KMS-11 (cell line): ENCODE measurements at regions not wholly inside any gene's neighbourhood (a gene's known extent, or its start where the extent isn't known, plus 50 kb on each side); places are given as distances from the start of the nearest gene placed in this dataset.
"Not testable (repeated sequence)": the region's sequence is repeated elsewhere in the genome, so short reads cannot be mapped to it uniquely, and the experiment has no call there.

Experiments
- H2AFZ ChIP-seq: fragments of 200-600 bp; sonication (generic); 2 replicates; pipeline ENCODE4 v1.6.1; 2016; ENCODE audit warnings: antibody characterized with exemption, mixed run types, low read depth
- H3K27ac ChIP-seq: fragments of 200-600 bp; sonication (generic); 2 replicates; pipeline ENCODE4 v1.6.1; 2016; ENCODE audit warnings: mild to moderate bottlenecking, mixed run types
- H3K27me3 ChIP-seq: fragments of 200-600 bp; sonication (generic); 2 replicates; pipeline ENCODE4 v1.6.1; 2017; ENCODE audit warnings: mild to moderate bottlenecking, low read depth, mixed run types, moderate library complexity; ENCODE audit not compliant: insufficient read depth
- H3K36me3 ChIP-seq: fragments of 200-600 bp; sonication (generic); 2 replicates; pipeline ENCODE4 v1.6.1; 2017; ENCODE audit warnings: mild to moderate bottlenecking, mixed run types; ENCODE audit not compliant: insufficient read depth
- H3K4me1 ChIP-seq: fragments of 200-600 bp; sonication (generic); 2 replicates; pipeline ENCODE4 v1.6.1; 2016; ENCODE audit warnings: mild to moderate bottlenecking, low read depth, mixed run types; ENCODE audit not compliant: poor library complexity, severe bottlenecking
- H3K4me2 ChIP-seq: fragments of 200-600 bp; sonication (generic); 2 replicates; pipeline ENCODE4 v1.7.0; 2016; ENCODE audit warnings: mild to moderate bottlenecking, mixed run types
- H3K4me3 ChIP-seq: fragments of 200-600 bp; sonication (generic); IDR thresholded peaks from 2 replicates; pipeline ENCODE4 v1.6.1; 2017; ENCODE audit warnings: low read depth, low read length, mixed read lengths; ENCODE audit not compliant: insufficient read depth
- H3K79me2 ChIP-seq: fragments of 200-600 bp; sonication (generic); 2 replicates; pipeline ENCODE4 v1.6.1; 2016; ENCODE audit warnings: low read depth, mixed run types; ENCODE audit not compliant: insufficient read depth
- H3K9ac ChIP-seq: fragments of 200-600 bp; sonication (generic); 2 replicates; pipeline ENCODE4 v1.6.1; 2016; ENCODE audit warnings: mild to moderate bottlenecking, mixed run types
- H4K20me1 ChIP-seq: fragments of 200-600 bp; sonication (generic); 2 replicates; pipeline ENCODE4 v1.6.1; 2016; ENCODE audit warnings: mild to moderate bottlenecking, mixed run types; ENCODE audit not compliant: insufficient read depth
- TF ChIP-seq, protein P1 (sequence below): fragments of 200-600 bp; sonication (generic); conservative IDR thresholded peaks from 2 replicates; pipeline ENCODE4 v1.6.1; 2017; ENCODE audit warnings: low read depth, mild to moderate bottlenecking, antibody characterized with exemption, low read length, moderate library complexity, mixed read lengths

DNA sequence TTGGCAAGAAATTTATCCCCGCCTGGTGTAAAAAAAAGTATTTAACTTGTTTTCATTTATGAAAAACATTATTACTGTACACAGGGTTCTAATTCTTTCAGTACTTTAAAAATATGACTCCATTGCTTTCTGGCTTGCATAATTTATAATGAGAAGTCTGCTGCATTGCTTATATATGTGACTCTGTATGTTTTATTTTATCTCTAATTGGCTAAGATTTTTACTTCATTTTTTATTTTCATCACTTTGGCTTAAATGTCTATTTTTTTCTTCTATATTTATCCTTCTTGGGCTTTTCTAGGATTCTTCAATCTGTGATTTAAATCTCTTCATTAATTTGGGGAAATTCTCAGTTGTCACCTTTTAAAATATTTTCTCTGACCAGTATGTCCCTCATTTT, 636.6 kb upstream of the NR2F2 start:
- no peaks in the 10 kb centered on the region for H4K20me1 ChIP-seq
- no peak overlapping the region for H3K4me2 ChIP-seq
- H3K27ac ChIP-seq, result no peak overlapping the region
- no peak overlapping the region for H3K9ac ChIP-seq
- H3K4me3 ChIP-seq, result no peak overlapping the region
- H3K4me1 ChIP-seq, result peaks cover 37% of the 10 kb centered on the region
- H3K79me2 ChIP-seq, result no peaks in the 10 kb centered on the region
- TF ChIP-seq, protein P1, sequence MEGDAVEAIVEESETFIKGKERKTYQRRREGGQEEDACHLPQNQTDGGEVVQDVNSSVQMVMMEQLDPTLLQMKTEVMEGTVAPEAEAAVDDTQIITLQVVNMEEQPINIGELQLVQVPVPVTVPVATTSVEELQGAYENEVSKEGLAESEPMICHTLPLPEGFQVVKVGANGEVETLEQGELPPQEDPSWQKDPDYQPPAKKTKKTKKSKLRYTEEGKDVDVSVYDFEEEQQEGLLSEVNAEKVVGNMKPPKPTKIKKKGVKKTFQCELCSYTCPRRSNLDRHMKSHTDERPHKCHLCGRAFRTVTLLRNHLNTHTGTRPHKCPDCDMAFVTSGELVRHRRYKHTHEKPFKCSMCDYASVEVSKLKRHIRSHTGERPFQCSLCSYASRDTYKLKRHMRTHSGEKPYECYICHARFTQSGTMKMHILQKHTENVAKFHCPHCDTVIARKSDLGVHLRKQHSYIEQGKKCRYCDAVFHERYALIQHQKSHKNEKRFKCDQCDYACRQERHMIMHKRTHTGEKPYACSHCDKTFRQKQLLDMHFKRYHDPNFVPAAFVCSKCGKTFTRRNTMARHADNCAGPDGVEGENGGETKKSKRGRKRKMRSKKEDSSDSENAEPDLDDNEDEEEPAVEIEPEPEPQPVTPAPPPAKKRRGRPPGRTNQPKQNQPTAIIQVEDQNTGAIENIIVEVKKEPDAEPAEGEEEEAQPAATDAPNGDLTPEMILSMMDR, result no peak
- no peak overlapping the region for H2AFZ ChIP-seq
- no peaks in the 10 kb centered on the region for H3K36me3 ChIP-seq
- no peaks in the 10 kb centered on the region for H3K27me3 ChIP-seq

DNA sequence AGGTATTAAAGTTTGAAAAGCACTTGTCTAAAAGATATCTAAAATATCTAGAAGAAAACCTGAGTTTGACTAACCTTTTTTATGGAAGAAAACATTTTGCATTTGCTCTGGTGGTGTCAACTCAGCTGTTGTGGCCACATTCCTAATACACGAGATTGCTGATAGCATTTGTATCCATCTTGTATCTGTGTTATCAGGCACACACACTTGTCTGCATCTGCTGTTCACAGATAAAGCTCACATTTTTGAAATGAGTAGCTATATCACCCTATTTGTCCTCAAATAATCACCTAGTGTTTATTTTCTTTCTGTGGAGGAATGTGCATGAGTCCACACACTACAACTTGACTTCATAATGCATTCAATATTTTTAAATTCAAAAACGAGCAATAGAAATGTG, 632.3 kb upstream of the NR2F2 start:
- TF ChIP-seq, protein P1, result no peak

DNA sequence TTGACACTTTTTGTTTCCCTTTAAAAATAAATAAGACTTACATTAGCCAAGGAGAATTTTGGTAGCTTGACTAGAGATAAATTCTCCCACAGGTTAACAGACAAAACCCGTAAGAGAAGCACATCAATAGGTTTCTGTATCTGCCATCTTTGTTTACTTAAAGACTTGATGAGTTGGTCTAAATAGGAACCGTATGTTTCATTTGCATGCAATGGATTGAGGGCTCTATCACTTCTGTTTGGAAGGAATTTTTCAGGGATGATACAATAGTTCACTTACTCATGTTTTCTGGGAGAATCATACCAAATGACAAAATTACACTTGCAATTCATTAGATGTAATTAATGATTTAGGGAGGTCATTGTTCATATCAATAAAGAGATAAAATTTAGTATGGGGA, 631.5 kb upstream of the NR2F2 start:
- no peaks in the 10 kb centered on the region for H3K27me3 ChIP-seq
- no peaks in the 10 kb centered on the region for H4K20me1 ChIP-seq
- H2AFZ ChIP-seq, result no peak overlapping the region
- H3K79me2 ChIP-seq, result no peaks in the 10 kb centered on the region
- no peak overlapping the region for H3K27ac ChIP-seq
- H3K36me3 ChIP-seq, result no peaks in the 10 kb centered on the region
- H3K9ac ChIP-seq, result no peak overlapping the region
- H3K4me1 ChIP-seq, result no peaks in the 10 kb centered on the region
- H3K4me2 ChIP-seq, result no peak overlapping the region
- TF ChIP-seq, protein P1, result no peak
- H3K4me3 ChIP-seq, result no peak overlapping the region

More for the DNA sequence above, 632.3 kb upstream of the NR2F2 start:
- Histone ChIP-seq H2AFZ (no peak overlapping the region), H3K4me1 (no peaks in the 10 kb centered on the region), H3K27me3 (no peaks in the 10 kb centered on the region), H3K4me3 (no peak overlapping the region), H4K20me1 (no peaks in the 10 kb centered on the region), H3K27ac (no peak overlapping the region), H3K9ac (no peak overlapping the region), H3K79me2 (no peaks in the 10 kb centered on the region), H3K4me2 (no peak overlapping the region), H3K36me3 (no peaks in the 10 kb centered on the region)

DNA sequence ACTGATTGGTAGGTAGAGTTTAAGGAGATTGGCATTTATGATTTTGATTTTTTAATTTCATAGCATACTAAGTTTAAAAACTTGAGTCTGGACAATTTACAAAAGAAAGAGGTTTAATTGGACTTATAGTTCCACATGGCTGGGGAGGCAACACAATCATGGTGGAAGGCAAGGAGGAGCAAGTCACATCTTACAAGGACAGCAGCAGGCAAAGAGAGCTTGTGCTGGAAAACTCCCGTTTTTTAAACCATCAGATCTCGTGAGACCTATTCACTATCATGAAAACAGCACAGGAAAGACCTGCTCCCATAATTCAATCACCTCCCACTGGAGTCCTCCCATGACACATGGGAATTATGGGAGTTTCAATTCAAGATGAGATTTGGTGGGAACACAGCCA, 630.9 kb upstream of the NR2F2 start:
- H3K27ac ChIP-seq, result no peak overlapping the region
- H3K27me3 ChIP-seq, result no peaks in the 10 kb centered on the region
- TF ChIP-seq, protein P1, result no peak
- H3K4me2 ChIP-seq, result no peak overlapping the region
- H3K79me2 ChIP-seq, result no peaks in the 10 kb centered on the region
- no peak overlapping the region for H3K9ac ChIP-seq
- H2AFZ ChIP-seq, result no peak overlapping the region
- H3K36me3 ChIP-seq, result no peaks in the 10 kb centered on the region
- H3K4me1 ChIP-seq, result no peaks in the 10 kb centered on the region
- no peaks in the 10 kb centered on the region for H4K20me1 ChIP-seq
- no peak overlapping the region for H3K4me3 ChIP-seq

DNA sequence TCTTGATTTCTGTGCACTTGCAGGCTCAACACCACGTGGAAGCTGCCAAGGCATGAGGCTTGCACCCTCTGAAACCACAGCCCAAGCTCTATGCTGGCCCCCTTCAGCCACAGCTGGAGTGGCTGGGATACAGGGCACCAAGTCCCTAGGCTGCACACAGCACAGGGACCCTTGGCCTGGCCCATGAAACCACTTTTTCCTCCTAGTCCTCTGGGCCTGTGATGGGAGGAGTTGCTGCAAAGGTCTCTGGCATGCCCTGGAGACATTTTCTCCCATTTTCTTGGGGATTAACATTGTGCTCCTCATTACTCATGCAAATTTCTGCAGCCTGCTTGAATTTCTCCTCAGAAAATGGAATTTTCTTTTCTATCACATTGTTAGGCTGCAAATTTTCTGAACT, 629.8 kb upstream of the NR2F2 start:
- not testable (repeated sequence) for H2AFZ ChIP-seq, H3K27me3 ChIP-seq, H3K79me2 ChIP-seq, H3K9ac ChIP-seq, H3K4me1 ChIP-seq, H3K4me3 ChIP-seq, H3K36me3 ChIP-seq, H3K27ac ChIP-seq, H4K20me1 ChIP-seq, H3K4me2 ChIP-seq
